Keratinocyte (primary cell): ENCODE measurements at regions not wholly inside any gene's neighbourhood (a gene's known extent, or its start where the extent isn't known, plus 50 kb on each side); places are given as distances from the start of the nearest gene placed in this dataset.

Experiments
- DNase-seq: peaks from one replicate; pipeline ENCODE4 v3.0.0-alpha.2; 2011; ENCODE audit warnings: low read depth, missing footprints, low spot score
- FAIRE-seq: peaks from 2 replicates; lab custom pipeline; 2011; peaks lifted over from hg19 to GRCh38; lab: Jason Lieb, UNC
- H2AFZ ChIP-seq: 2 replicates; pipeline ENCODE4 v1.6.0; 2012; ENCODE audit warnings: low read length, control low read depth, inconsistent platforms; ENCODE audit not compliant: control insufficient read depth
- H3K27ac ChIP-seq: 2 replicates; pipeline ENCODE4 v1.5.1; 2011; ENCODE audit warnings: low read length; ENCODE audit not compliant: control insufficient read depth, insufficient read depth
- H3K27me3 ChIP-seq: 3 replicates; pipeline ENCODE4 v1.6.0; 2011; ENCODE audit warnings: low read length; ENCODE audit not compliant: control insufficient read depth, insufficient read depth; ENCODE audit errors: extremely low read depth
- H3K36me3 ChIP-seq, 2 experiments: 2 replicates in 1 of 2; 3 replicates in 1 of 2; pipeline ENCODE4 v1.5.1; 2011; ENCODE audit warnings: low read length in 2 of 2, mild to moderate bottlenecking in 1 of 2; ENCODE audit not compliant: control insufficient read depth in 2 of 2, insufficient read depth in 2 of 2; ENCODE audit errors: extremely low read depth in 1 of 2
- H3K4me1 ChIP-seq: 3 replicates; pipeline ENCODE4 v1.5.1; 2011; ENCODE audit warnings: low read length; ENCODE audit not compliant: control insufficient read depth, insufficient read depth; ENCODE audit errors: extremely low read depth
- H3K4me2 ChIP-seq: 3 replicates; pipeline ENCODE4 v1.6.0; 2011; ENCODE audit warnings: low read depth, low read length; ENCODE audit not compliant: control insufficient read depth, insufficient read depth; ENCODE audit errors: extremely low read depth
- H3K4me3 ChIP-seq, 3 experiments: fragments of 200-600 bp in 1 of 3; sonication (generic) in 1 of 3; 2 replicates in 2 of 3; 3 replicates in 1 of 3; pipeline ENCODE4 v1.5.1; 2011 to 2016; ENCODE audit warnings: low read length in 3 of 3, mild to moderate bottlenecking in 3 of 3, control low read depth in 2 of 3, inconsistent platforms in 1 of 3, low read depth in 1 of 3, mixed read lengths in 1 of 3, mixed run types in 1 of 3, moderate library complexity in 1 of 3; ENCODE audit not compliant: control insufficient read depth in 2 of 3, insufficient read depth in 2 of 3; ENCODE audit errors: extremely low read depth in 1 of 3
- H3K79me2 ChIP-seq: 2 replicates; pipeline ENCODE4 v1.6.0; 2012; ENCODE audit warnings: low read length; ENCODE audit not compliant: control insufficient read depth, insufficient read depth
- H3K9ac ChIP-seq: 3 replicates; pipeline ENCODE4 v1.6.0; 2011; ENCODE audit warnings: low read length; ENCODE audit not compliant: control insufficient read depth, insufficient read depth; ENCODE audit errors: extremely low read depth
- H3K9me1 ChIP-seq: 3 replicates; pipeline ENCODE4 v1.6.0; 2011; ENCODE audit warnings: low read length; ENCODE audit not compliant: control insufficient read depth, insufficient read depth; ENCODE audit errors: extremely low read depth
- H3K9me3 ChIP-seq: 2 replicates; pipeline ENCODE4 v1.5.1; 2012; ENCODE audit warnings: low read depth, low read length; ENCODE audit not compliant: control insufficient read depth
- H4K20me1 ChIP-seq: 3 replicates; pipeline ENCODE4 v1.6.0; 2011; ENCODE audit warnings: low read length; ENCODE audit not compliant: control insufficient read depth, insufficient read depth; ENCODE audit errors: extremely low read depth
- CTCF ChIP-seq, 3 experiments: IDR thresholded peaks in 1 of 3; conservative IDR thresholded peaks in 1 of 3; optimal IDR thresholded peaks in 1 of 3; 2 replicates in 2 of 3; 3 replicates in 1 of 3; pipeline versions ENCODE3 to v1.5.1; 2011; ENCODE audit warnings: low read length in 3 of 3, mild to moderate bottlenecking in 3 of 3, moderate library complexity in 2 of 3, control low read depth in 1 of 3, inconsistent platforms in 1 of 3; ENCODE audit not compliant: insufficient read depth in 2 of 3; ENCODE audit errors: extremely low read depth in 1 of 3
- EZH2 ChIP-seq: IDR thresholded peaks from one replicate; pipeline ENCODE4 v1.6.1; 2012; ENCODE audit warnings: inconsistent platforms, mild to moderate bottlenecking, low read length, moderate library complexity
- dilution Hi-C: fragments of 300-500 bp; cut with MboI; formaldehyde crosslinking; loops from one replicate; pipeline ENCODE4 v1.7.0; 2020; ENCODE audit warnings: low sequenced_read_pairs; ENCODE audit not compliant: extremely low pct_ligation_motif_present

GRCh38 chr3:187795207-187795960 is 50.1 kb upstream of the BCL6 start:
- H3K27me3 ChIP-seq, result no peaks in the 10 kb centered on the region
- H3K4me1 ChIP-seq, result no peaks in the 10 kb centered on the region
- no peaks in the 10 kb centered on the region for H4K20me1 ChIP-seq
- DNase-seq, result no peak
- TF ChIP-seq CTCF (optimal IDR thresholded peaks at IDR 0.05 in 1 of 3, IDR thresholded peaks at IDR 0.05 in 1 of 3, conservative IDR thresholded peaks at IDR 0.05 in 1 of 3; ENCODE audit: extremely low read depth in 1 of 3, insufficient read depth in 2 of 3, low read length in 3 of 3), result no peak
- TF ChIP-seq EZH2, result no peak
- no peak for FAIRE-seq
- no peaks in the 10 kb centered on the region for H3K36me3 ChIP-seq
- H3K79me2 ChIP-seq, result no peaks in the 10 kb centered on the region
- H3K9me3 ChIP-seq, result no peaks in the 10 kb centered on the region
- no peak overlapping the region for H3K27ac ChIP-seq
- H3K9ac ChIP-seq, result no peak overlapping the region
- no peak overlapping the region for H3K4me3 ChIP-seq
- H3K9me1 ChIP-seq, result no peaks in the 10 kb centered on the region
- H2AFZ ChIP-seq, result no peak overlapping the region
- H3K4me2 ChIP-seq, result no peak overlapping the region
- dilution Hi-C loops, result no loop called here

- no peaks in the 10 kb centered on the region for H3K79me2 ChIP-seq
- TF ChIP-seq EZH2 (no peak), CTCF (optimal IDR thresholded peaks at IDR 0.05 in 1 of 3, IDR thresholded peaks at IDR 0.05 in 1 of 3, conservative IDR thresholded peaks at IDR 0.05 in 1 of 3; ENCODE audit: extremely low read depth in 1 of 3, insufficient read depth in 2 of 3, low read length in 3 of 3) (no peak)
- no peak overlapping the region for H3K9ac ChIP-seq
- FAIRE-seq (no peak), DNase-seq (no peak)
- H2AFZ ChIP-seq, result no peak overlapping the region
- no peaks in the 10 kb centered on the region for H3K27me3 ChIP-seq
- no peaks in the 10 kb centered on the region for H3K36me3 ChIP-seq
- no peaks in the 10 kb centered on the region for H4K20me1 ChIP-seq
- H3K4me3 ChIP-seq, result no peak overlapping the region
- no peaks in the 10 kb centered on the region for H3K9me3 ChIP-seq
- H3K4me1 ChIP-seq, result no peaks in the 10 kb centered on the region
- no peak overlapping the region for H3K4me2 ChIP-seq
- no peak overlapping the region for H3K27ac ChIP-seq
- H3K9me1 ChIP-seq, result no peaks in the 10 kb centered on the region
- dilution Hi-C loops, result no loop called here
Observed at GRCh38 chr3:187798126-187798525, 52.9 kb upstream of the BCL6 start.
